Esophagus squamous epithelium (tissue), 5 donors: ENCODE measurements at regions not wholly inside any gene's neighbourhood (a gene's known extent, or its start where the extent isn't known, plus 50 kb on each side); places are given as distances from the start of the nearest gene placed in this dataset.

ENCODE experiments used
- DNase-seq: peaks from one replicate; lab custom pipeline; 2025; lab: John Stamatoyannopoulos, UW
- H3K27ac ChIP-seq, 4 donors: fragments of 200-600 bp; sonication (generic); one replicate each; pipeline ENCODE4 v1.5.1; 2016 to 2019; ENCODE audit warnings: mild to moderate bottlenecking in 1 of 4
- H3K27me3 ChIP-seq, 4 donors: fragments of 200-600 bp; sonication (generic); 1 replicate in 3 of 4; 2 replicates in 1 of 4; pipeline versions ENCODE4 v1.5.1 to v1.6.0; 2017 to 2021; ENCODE audit warnings: antibody characterized with exemption in 1 of 4
- H3K36me3 ChIP-seq, 3 donors: fragments of 200-600 bp; sonication (generic); one replicate each; pipeline ENCODE4 v1.5.1; 2016 to 2019
- H3K4me1 ChIP-seq, 3 donors: fragments of 200-600 bp; sonication (generic); one replicate each; pipeline ENCODE4 v1.5.1; 2017 to 2019
- H3K4me3 ChIP-seq, 4 donors: fragments of 200-600 bp; sonication (generic); 1 replicate in 3 of 4; 2 replicates in 1 of 4; pipeline ENCODE4 v1.5.1; 2016 to 2019; ENCODE audit warnings: mild to moderate bottlenecking in 2 of 4, moderate library complexity in 1 of 4
- H3K9me3 ChIP-seq, 3 donors: fragments of 200-600 bp; sonication (generic); one replicate each; pipeline ENCODE4 v1.5.1; 2016 to 2019
- POLR2A ChIP-seq, 4 donors: fragments of 450-650 bp; IDR thresholded peaks; one replicate each; pipeline ENCODE4 v1.6.1; 2017; ENCODE audit warnings: antibody characterized with exemption in 4 of 4, mild to moderate bottlenecking in 4 of 4, moderate library complexity in 3 of 4
- WGBS, 2 donors: methylation state at CpG; one replicate each; pipeline ENCODE4 v1.1.5; 2018; 5-methylcytosine and 5-hydroxymethylcytosine counted together
- intact Hi-C: fragments of 100-400 bp; cut with DNase I; formaldehyde crosslinking; loops from one replicate; pipeline ENCODE4 v1.15.0; 2022
- TF ChIP-seq, protein P1 (sequence below), 6 experiments: fragments of 450-650 bp in 4 of 6; fragments of 200-600 bp in 2 of 6; sonication (generic) in 2 of 6; IDR thresholded peaks; one replicate each; pipeline ENCODE4 v1.5.1; 2016 to 2019; ENCODE audit warnings: antibody characterized with exemption in 6 of 6, mild to moderate bottlenecking in 4 of 6, moderate library complexity in 4 of 6
- donor health status: DM: yes; HTN: yes; CAD: no.

DNA sequence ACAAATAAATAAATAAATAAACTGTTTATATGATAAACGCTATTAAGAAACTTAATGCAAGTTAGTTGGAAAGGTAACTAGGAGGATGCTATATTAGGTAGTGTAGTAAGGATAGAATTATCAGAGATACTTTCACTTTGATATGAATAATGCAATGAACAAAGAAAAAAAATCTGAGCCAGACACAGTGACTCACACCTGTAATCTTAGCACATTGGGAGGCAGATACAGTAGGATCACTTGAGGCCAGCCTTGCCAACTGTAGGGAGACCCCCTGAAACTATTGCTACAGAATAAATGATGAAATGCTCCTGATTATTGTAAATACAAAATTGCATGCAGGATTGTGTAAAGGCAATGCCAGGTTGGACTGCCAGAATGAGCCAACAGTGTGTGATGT lies 109.2 kb downstream of the ANXA2R start:
- Histone ChIP-seq H3K4me3 (no peak overlapping the region), H3K27ac (no peak overlapping the region), H3K4me1 (peaks cover 0 to 4% (median 0%) of the 10 kb centered on the region in 3 donors), H3K9me3 (peaks cover 0 to 10% (median 4%) of the 10 kb centered on the region in 3 donors), H3K36me3 (no peaks in the 10 kb centered on the region), H3K27me3 (peaks cover 0 to 18% (median 0%) of the 10 kb centered on the region in 4 donors)
- intact Hi-C loops, result no loop called here
- DNase-seq, result no peak
- WGBS, 2 donors, result 52 to 86% methylated on average over 1 of the region's 1 CpG
- TF ChIP-seq POLR2A (IDR thresholded peaks at IDR 0.05), result no peak
- TF ChIP-seq, protein P1, sequence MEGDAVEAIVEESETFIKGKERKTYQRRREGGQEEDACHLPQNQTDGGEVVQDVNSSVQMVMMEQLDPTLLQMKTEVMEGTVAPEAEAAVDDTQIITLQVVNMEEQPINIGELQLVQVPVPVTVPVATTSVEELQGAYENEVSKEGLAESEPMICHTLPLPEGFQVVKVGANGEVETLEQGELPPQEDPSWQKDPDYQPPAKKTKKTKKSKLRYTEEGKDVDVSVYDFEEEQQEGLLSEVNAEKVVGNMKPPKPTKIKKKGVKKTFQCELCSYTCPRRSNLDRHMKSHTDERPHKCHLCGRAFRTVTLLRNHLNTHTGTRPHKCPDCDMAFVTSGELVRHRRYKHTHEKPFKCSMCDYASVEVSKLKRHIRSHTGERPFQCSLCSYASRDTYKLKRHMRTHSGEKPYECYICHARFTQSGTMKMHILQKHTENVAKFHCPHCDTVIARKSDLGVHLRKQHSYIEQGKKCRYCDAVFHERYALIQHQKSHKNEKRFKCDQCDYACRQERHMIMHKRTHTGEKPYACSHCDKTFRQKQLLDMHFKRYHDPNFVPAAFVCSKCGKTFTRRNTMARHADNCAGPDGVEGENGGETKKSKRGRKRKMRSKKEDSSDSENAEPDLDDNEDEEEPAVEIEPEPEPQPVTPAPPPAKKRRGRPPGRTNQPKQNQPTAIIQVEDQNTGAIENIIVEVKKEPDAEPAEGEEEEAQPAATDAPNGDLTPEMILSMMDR (IDR thresholded peaks at IDR 0.05), result no peak

DNA sequence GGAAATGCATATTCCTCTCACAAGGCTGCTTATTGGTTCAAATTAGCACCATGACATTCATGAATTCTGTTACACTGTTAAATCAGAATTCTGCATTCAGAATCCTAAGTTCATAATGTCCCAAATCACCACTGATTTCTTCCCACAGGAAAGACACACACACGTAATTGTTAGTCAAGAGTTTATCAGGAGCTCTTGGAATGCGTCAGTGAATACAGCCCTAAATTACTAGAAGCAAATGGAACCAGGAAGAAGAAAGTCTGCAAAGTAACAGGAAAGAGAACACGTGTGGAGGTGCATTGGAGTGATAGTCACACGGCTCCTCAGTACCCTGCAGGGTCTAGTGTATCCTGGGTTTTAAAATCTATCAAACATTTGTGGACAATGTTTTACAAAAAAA lies 110.2 kb downstream of the ANXA2R start:
- DNase-seq, result no peak
- Histone ChIP-seq H3K36me3 (no peaks in the 10 kb centered on the region), H3K27ac (no peak overlapping the region), H3K9me3 (peaks cover 0 to 10% (median 4%) of the 10 kb centered on the region in 3 donors), H3K27me3 (peaks cover 0 to 28% (median 0%) of the 10 kb centered on the region in 4 donors), H3K4me3 (no peak overlapping the region), H3K4me1 (peaks cover 0 to 4% (median 0%) of the 10 kb centered on the region in 3 donors)
- TF ChIP-seq POLR2A (IDR thresholded peaks at IDR 0.05), result no peak
- TF ChIP-seq, protein P1 (IDR thresholded peaks at IDR 0.05), result no peak
- intact Hi-C loops, result no loop called here
- 55 to 80% methylated on average over 4 of the region's 4 CpGs for WGBS, 2 donors

DNA sequence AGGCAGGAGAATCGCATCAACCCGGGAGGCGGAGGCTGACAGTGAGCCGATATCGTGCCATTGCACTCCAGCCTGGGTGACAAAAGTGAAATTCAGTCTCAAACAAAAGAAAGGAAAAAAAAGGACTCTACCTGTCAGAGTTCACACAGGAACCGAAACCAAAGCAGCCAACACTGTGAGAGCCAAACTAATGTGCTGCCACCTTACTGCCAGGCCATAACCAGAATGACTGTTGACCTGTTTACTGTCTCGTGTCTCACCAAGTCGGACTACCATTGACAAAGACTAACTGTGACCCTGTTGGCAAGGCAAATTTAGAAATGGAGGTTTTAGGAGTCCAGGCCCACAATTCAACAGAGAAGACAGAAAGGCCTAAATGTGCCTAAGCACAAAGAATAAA lies 112.4 kb downstream of the ANXA2R start:
- Histone ChIP-seq H3K36me3 (no peaks in the 10 kb centered on the region), H3K4me3 (no peak overlapping the region), H3K27ac (no peak overlapping the region), H3K9me3 (peaks cover 0 to 10% (median 4%) of the 10 kb centered on the region in 3 donors), H3K27me3 (peaks cover 0 to 38% (median 0%) of the 10 kb centered on the region in 4 donors), H3K4me1 (peaks cover 0 to 4% (median 0%) of the 10 kb centered on the region in 3 donors)
- 95 to 96% methylated on average over 8 of the region's 8 CpGs for WGBS, 2 donors
- DNase-seq, result no peak
- intact Hi-C loops, result no loop called here
- no peak for TF ChIP-seq POLR2A (IDR thresholded peaks at IDR 0.05)
- TF ChIP-seq, protein P1 (IDR thresholded peaks at IDR 0.05), result no peak

DNA sequence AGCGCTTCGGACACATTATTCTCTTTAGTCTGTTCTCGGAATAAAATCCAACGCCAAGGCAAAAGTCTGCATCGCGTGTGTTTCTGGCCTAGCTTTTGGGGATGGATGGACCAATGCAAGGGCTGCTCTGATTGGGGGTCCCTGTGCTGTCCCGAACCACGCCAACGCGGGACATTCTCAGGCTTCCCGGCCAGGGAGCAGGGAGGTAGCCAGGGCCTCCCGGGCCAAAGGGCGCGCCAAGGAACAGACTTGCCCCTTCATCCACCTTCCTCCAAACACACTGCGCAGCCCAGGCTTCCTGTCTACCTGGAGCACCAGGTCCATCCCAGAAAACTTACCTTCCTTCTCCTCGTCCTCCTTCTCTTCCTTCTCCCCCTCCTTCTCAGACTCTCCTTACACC lies 113.0 kb upstream of the SELENOP start:
- TF ChIP-seq POLR2A (IDR thresholded peaks at IDR 0.05), result no peak
- TF ChIP-seq, protein P1 (IDR thresholded peaks at IDR 0.05), result no peak
- Histone ChIP-seq H3K27ac (no peak overlapping the region), H3K9me3 (no peaks in the 10 kb centered on the region), H3K4me3 (no peak overlapping the region), H3K36me3 (no peaks in the 10 kb centered on the region), H3K27me3 (peaks cover 0 to 34% (median 0%) of the 10 kb centered on the region in 4 donors), H3K4me1 (no peaks in the 10 kb centered on the region)
- no peak for DNase-seq
- WGBS, 2 donors, result 95 to 97% methylated on average over 10 to 16 of the region's 16 CpGs
- intact Hi-C loops, result no loop called here

DNA sequence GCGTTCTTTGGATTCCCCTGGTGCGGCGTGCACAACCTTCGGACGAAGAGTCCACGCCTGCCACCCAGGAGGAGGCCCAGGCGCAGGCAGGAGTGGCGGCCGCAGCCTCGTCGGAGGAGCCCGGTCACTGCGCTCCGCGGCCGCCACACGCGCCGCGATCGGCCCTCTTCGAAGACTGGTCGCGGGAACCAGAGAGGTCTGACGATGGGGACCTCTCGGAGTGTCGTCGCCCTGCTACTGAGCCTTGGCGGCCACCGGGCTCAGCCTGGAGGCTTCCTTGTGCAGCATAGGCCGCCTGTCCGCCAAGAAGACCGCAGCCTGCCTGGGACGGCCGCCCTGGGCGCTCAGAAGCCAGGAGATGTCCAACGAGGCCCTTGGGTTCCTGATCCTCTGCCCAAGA lies 112.5 kb upstream of the SELENOP start:
- Histone ChIP-seq H3K4me1 (no peaks in the 10 kb centered on the region), H3K27ac (no peak overlapping the region), H3K4me3 (no peak overlapping the region), H3K36me3 (no peaks in the 10 kb centered on the region), H3K9me3 (no peaks in the 10 kb centered on the region), H3K27me3 (peaks cover 0 to 34% (median 0%) of the 10 kb centered on the region in 4 donors)
- TF ChIP-seq POLR2A (IDR thresholded peaks at IDR 0.05), result no peak
- TF ChIP-seq, protein P1 (IDR thresholded peaks at IDR 0.05), result no peak
- 100% methylated on average over 1 of the region's 37 CpGs; no CpG with 5 or more reads in 1 of the 2 donors for WGBS, 2 donors
- DNase-seq, result no peak
- intact Hi-C loops, result no loop called here
